Left forelimb (tissue), 1 donor: ENCODE measurements at regions not wholly inside any gene's neighbourhood (a gene's known extent, or its start where the extent isn't known, plus 50 kb on each side); places are given as distances from the start of the nearest gene placed in this dataset.
"Not testable (repeated sequence)": the region's sequence is repeated elsewhere in the genome, so short reads cannot be mapped to it uniquely, and the experiment has no call there.

Experiments used
- DNase-seq: peaks from one replicate; pipeline ENCODE4 v3.0.0-alpha.2; 2018; ENCODE audit warnings: low spot score

DNA sequence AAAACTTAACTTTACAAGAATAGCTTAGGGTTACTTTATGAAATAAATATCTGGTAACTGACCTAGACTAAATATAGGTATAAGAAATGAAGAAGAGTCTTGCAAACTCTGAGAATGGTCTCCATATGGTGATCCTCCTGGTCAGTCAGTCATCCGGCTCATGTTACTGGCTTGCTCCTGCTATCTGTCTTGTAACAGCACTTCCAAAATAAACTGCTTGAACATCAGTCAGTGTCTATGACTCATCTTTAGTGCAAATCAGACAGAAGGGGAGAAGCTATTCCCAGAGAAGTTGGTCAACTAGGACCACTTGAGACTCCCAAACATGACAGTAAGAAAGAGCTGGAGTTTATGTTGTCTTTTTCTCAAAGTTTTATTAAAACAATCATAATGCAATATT, 1550.9 kb downstream of the PCDH9 start:
- no peak for DNase-seq

DNA sequence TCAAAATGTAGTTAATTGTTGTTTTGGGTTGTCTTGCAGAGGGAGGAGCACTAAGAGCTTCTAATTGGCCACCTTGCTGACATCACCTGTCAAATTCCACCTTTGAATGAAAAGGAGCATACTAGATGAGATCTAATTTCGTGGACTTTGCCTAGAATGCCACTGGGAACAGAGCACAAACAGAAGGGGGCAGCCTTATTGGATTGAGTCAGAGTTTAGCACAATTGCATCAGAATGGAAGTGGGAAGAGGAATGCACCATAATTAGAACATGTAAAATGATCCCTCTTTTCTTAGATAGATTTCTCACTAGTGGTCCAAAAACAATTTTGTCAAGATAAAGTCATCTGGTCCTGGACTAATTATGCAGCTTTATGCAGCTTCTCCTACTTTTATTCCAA, 1552.2 kb downstream of the PCDH9 start:
- no peak for DNase-seq

GRCh38 chr13:65675383-65675782, 1554.8 kb downstream of the PCDH9 start:
- DNase-seq = not testable (repeated sequence)

- DNase-seq = no peak
Measured at GRCh38 chr13:65670014-65670625, 1560.0 kb downstream of the PCDH9 start.

GRCh38 chr13:65660731-65661130, 1569.4 kb downstream of the PCDH9 start:
- DNase-seq = no peak

GRCh38 chr13:65656740-65657329, 1573.3 kb downstream of the PCDH9 start:
- no peak for DNase-seq

DNA sequence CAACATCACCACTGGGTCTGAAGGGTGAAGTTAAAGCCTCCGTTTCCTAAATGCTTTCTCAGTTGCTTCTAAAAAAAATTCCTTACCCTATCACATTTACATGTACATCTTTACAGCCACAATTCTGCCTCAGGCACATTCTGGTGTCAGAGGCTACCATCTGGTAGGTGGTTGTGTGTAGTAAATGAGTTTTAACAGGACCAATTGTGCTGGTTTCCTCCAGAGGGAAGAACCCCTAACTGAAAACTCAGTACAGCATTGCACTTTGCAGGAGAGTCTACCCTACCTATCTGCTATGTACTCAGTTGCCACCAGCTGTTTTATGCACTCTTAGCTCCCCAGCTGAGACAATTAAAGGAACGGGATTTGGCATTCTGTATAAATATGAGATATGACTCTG, 1576.5 kb downstream of the PCDH9 start:
- no peak for DNase-seq

DNA sequence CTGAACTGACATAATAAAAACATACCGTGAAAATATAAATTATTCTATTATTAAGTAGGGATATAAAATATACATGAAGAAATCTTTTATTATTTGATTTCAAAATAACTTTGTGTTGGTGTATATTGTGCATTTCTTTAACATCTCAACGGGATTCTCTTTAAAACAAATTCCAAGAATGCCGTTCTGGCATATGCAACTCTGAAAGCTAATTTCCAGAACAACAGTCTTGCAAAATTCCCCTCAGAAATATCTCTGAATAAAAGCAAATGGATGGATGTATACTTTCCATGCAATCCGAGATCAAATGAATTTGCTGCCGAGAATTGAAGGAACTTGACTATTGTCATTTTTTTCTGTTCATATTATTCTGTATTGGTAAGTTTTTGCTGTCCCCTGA, 1579.8 kb downstream of the PCDH9 start:
- no peak for DNase-seq

DNA sequence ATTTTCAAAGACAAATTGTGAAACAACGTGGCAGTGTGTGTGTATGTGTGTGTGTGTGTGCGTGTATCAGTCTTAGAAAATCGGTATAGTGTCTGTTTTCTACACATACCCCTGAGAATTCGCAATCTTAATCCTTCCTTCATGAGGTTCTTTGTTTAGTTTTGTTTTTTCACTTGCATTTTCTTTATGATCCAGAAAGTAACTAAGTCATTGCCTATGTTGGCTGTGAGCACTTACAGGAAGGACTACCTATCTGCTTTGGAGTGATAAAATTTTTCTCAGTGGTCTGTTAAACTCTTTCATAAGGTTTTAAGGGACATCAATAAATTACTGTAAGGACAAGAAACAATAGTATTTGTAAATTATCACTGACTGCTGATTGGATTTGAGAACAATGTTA, 1587.1 kb downstream of the PCDH9 start:
- DNase-seq = no peak

DNA sequence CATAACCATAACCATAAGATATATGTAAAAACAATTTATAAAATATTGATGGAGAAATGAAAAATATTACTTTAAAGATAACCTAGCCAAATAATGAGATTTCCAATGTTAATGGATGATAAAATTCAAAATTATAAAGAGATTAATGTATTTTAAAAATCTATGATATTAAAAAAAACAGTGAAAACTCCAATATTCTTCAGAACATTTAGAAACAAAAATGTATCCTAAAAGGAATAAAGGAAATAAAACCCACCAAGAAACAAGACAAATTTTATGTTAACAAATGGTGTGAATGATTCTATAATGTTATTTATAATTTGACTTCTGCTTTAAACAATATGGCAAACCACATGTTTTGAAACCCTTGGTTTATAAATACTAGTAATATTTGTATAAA, 1587.8 kb downstream of the PCDH9 start:
- DNase-seq = no peak

DNA sequence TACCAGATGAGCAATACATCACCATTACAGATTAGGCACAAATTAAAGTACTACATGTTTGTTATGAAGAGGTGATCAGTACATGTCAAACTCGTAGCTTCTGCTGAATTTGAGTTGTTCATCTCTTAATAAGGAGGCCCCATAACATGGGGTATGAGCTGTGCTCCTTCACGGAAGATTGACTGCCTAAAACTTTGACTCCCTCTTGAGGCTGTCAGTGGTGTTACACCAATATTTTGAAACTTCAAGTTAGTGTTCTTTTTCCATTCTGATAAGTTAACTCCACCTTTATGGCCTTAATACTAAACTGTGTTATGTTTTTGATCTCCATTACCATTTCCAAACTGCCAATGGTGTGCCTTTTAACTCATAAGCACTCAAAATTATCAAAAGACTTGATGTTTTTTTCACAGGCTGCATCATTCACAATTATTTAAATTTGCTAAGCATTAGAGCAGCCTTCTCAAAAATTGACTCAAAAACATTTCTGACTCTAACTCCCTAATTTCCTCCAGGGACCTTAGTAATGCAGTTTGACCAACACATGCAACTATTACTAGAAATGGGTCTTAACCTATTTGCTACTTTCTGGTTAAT, 1591.5 kb downstream of the PCDH9 start:
- no peak for DNase-seq

GRCh38 chr13:65633806-65634205, 1596.3 kb downstream of the PCDH9 start:
- no peak for DNase-seq

GRCh38 chr13:65631078-65631477, 1599.1 kb downstream of the PCDH9 start:
- no peak for DNase-seq

DNA sequence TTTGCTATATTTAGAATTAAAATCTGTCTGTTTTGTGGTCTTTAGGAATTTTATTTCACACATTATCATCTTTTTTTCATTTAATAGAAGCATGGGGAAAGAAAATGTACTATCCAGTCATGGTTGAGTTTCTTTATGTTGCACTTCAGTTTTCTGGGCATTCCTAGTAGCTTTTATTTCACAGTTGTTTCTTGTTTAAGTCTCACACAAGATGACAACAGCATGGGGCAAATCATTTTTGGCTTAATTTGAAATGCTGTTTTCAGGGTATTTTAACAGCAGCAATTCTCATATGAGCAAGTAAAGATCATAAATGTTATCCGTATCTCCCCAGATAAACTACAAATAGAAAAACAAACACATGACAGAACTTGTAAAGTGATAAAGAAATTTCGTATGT, 1600.2 kb downstream of the PCDH9 start:
- DNase-seq = no peak

DNA sequence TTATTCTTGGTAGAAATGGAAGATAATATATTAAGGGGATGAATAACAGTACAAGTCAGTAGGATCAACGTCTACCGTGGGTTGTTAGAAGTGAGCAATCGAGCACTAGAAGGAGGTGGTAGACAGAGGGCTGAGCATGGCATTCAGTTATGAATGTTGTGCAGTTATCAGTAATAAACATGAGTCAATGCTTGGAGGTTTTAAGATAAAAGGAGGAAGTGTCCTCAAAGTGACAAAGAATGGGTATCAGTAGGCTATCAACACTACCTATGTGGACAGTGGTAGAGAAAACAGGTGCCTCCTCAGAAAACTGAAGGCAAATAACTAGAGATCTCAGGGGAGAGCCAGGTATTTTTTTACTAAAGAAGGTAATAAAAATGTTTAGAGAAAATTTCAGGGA, 1607.0 kb downstream of the PCDH9 start:
- no peak for DNase-seq

GRCh38 chr13:65615506-65615905, 1614.6 kb downstream of the PCDH9 start:
- DNase-seq = no peak

- no peak for DNase-seq
Measured at GRCh38 chr13:65613004-65613403, 1617.1 kb downstream of the PCDH9 start.

GRCh38 chr13:65609350-65609749, 1620.8 kb downstream of the PCDH9 start:
- DNase-seq = no peak

DNA sequence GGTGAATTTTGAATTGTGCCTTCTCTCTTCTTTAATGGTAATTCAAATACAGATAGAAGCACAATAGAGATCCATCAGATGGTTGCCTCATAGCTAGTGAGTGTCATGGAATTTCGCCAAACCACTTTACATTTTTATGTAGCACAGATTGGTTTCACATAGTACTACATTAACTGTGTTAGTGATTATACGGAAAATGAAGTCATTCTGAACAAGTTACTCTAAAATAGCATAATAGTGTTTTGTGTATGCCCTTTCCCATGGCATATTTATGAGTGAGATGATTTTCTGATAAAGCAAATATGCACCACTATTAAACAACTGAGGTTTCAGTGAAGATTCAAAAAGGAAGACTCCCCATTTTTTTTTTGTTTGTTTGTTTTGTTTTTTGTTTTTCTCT, 1623.5 kb downstream of the PCDH9 start:
- DNase-seq = no peak

DNA sequence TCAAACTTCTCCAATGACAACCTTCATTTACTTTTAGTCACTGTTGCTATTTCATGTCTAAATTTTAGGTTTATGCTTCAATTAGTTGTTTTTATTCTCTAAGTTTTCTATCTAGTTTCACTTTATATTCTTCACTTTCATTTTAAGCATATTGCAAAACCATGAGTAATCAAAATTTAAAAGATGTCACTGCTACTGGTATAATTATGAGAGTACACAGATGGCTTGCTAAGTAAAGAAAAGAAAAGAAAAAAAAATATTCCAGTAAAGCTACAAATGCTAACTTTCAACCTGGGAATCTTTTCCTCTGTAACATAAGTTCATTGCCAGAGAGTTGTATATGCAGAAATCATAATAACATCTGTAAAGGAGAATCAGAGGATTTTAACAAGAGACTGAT, 1624.7 kb downstream of the PCDH9 start:
- no peak for DNase-seq

DNA sequence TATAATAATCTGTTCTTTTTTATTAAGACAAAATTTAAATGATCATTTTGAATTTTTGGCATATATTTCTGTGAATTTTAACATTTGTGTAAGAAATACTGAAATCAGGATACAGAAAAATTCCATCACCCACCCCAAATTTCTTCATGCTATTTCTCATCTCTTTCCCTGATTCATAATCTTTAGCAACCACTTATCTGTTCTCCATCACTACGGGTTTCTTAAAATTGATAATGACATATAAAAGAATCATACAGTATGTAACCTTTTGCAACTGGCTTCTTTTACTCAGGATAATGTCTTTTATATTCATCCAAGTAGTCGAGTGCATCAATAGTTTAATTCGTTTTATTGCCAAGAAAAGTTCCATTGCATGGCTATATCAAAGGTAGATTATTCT, 1627.0 kb downstream of the PCDH9 start:
- no peak for DNase-seq

DNA sequence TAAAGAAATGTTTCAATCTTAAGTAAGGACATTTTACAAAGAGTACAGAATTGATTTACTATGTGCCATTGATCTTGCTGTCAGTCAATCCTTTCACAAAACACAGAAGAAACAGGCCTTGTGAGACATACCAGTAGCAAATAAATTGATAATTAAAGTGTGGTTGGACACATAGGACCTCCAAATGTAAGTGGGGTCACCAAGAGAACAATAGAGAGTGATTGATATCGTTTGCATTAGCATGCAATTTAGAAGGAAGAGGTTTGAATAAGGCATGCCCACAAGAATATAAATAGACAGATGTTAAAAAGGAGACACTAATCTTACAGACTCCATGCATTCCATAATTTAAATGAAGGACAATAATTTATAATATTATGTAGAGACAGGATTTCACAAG, 1628.3 kb downstream of the PCDH9 start:
- no peak for DNase-seq

GRCh38 chr13:65600702-65601101, 1629.4 kb downstream of the PCDH9 start:
- DNase-seq = no peak
